Spinal cord (tissue), 9 donors: ENCODE measurements at regions not wholly inside any gene's neighbourhood (a gene's known extent, or its start where the extent isn't known, plus 50 kb on each side); places are given as distances from the start of the nearest gene placed in this dataset.
"Not testable (repeated sequence)": the region's sequence is repeated elsewhere in the genome, so short reads cannot be mapped to it uniquely, and the experiment has no call there.

Experiments used
- DNase-seq, 6 donors: peaks; one replicate each; pipeline versions ENCODE4 v3.0.0 to v3.0.0-alpha.2; 2013 to 2015; ENCODE audit warnings: low spot score in 6 of 6, low read depth in 4 of 6
- H3K27ac ChIP-seq: one replicate; pipeline ENCODE4 v1.5.1; 2013; ENCODE audit warnings: low read depth, low read length, control low read depth
- H3K27me3 ChIP-seq: one replicate; pipeline ENCODE4 v1.6.1; 2013; ENCODE audit warnings: low read length; ENCODE audit not compliant: control insufficient read depth, insufficient read depth
- H3K36me3 ChIP-seq: one replicate; pipeline ENCODE4 v1.6.1; 2013; ENCODE audit warnings: low read length; ENCODE audit not compliant: control insufficient read depth, insufficient read depth
- H3K4me1 ChIP-seq: one replicate; pipeline ENCODE4 v1.6.1; 2013; ENCODE audit warnings: low read length; ENCODE audit not compliant: control insufficient read depth, insufficient read depth
- H3K4me3 ChIP-seq: one replicate; pipeline ENCODE4 v1.5.1; 2013; ENCODE audit warnings: low read depth, low read length, control low read depth
- H3K9me3 ChIP-seq: one replicate; pipeline ENCODE4 v1.6.1; 2013; ENCODE audit warnings: low read length; ENCODE audit not compliant: control insufficient read depth, insufficient read depth
- WGBS: methylation state at CpG from one replicate; pipeline ENCODE4 v1.1.5; 2013; ENCODE audit warnings: missing lambda C conversion rate; ENCODE audit not compliant: insufficient coverage; 5-methylcytosine and 5-hydroxymethylcytosine counted together
- donor health status: healthy.

DNA sequence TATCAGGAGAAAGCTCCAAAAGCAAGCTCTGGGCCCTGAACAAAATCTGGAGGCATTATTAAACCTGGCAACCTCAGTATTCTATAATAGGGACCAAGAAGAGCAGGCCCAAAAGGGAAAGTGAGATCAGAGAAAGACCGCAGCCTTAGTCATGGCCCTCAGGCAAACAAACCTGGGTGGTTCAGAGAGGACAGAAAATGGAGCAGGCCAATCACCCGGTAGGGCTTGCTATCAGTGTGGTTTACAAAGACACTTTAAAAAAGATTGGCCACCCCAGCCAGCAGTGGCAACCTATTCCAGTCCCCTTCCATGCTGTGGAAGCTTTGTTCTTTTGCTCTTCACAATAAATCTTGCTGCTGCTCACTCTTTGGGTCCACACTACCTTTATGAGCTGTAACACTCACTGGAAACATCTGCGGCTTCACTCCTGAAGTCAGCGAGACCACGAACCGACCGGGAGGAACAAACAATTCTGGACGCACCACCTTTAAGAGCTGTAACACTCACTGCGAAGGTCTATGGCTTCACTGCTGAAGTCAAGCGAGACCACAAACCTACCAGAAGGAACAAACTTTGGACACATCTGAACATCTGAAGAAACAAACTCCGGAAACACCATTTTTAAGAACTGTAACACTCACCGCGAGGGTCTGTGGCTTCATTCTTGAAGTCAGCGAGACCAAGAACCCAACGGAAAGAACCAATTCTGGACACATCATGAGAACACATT is 1821.2 kb upstream of the PCDH20 start:
- H3K4me3 ChIP-seq, H3K9me3 ChIP-seq, DNase-seq, H3K4me1 ChIP-seq, H3K27ac ChIP-seq, H3K27me3 ChIP-seq, H3K36me3 ChIP-seq: not testable (repeated sequence)
- 96% methylated on average over 8 of the region's 15 CpGs for WGBS

DNA sequence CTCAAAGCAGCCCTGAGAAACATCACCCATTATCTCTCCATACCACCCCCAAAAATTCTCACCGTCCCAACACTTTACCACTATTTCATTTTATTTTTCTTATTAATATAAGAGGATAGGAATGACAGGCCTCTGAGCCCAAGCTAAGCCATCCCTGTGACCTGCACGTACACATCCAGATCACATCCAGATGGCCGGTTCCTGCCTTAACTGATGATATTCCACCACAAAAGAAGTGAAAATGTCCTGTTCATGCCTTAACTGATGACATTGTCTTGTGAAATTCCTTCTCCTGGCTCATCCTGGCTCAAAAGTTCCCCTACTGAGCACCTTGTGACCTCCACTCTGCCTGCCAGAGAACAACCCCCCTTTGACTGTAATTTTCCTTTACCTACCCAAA is 1802.9 kb upstream of the PCDH20 start:
- H3K27me3 ChIP-seq, DNase-seq, H3K36me3 ChIP-seq, H3K4me3 ChIP-seq, H3K9me3 ChIP-seq, H3K27ac ChIP-seq, H3K4me1 ChIP-seq: not testable (repeated sequence)
- WGBS = 81% methylated on average over 2 of the region's 3 CpGs

DNA sequence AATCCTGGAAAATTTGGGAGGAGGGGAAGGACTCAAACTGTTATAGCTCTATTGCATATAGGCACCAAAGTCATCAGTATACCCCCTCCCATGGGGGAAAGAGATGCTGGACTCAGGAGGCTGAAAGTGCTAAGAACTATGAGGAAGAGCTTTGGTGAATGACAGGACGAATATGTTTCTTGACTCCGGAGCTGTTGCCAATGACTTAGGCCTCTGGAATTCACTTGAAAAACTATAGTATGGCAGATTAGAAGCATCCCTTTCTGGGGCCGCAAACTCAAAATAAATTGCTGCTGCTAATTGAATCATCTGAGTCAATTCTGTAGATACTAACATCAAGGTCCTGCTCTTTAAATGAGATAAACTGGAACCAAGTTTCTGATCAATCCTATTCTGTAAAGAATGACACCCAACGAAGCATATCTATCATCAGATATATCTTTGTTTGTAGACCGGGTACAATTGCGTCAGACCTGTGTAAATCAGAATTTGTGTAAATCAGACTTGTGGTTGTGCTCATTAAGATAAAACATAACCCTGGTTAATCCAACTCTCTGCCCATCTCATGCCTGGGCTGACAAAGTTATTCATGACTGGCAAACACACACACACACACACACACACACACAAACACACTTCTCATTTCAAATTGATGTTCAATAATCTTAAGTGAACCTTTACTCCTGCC is 1793.8 kb upstream of the PCDH20 start:
- DNase-seq = no peak
- Histone ChIP-seq H3K27ac (no peak overlapping the region), H3K4me3 (no peak overlapping the region), H3K36me3 (no peaks in the 10 kb centered on the region), H3K27me3 (no peaks in the 10 kb centered on the region), H3K4me1 (no peaks in the 10 kb centered on the region), H3K9me3 (no peaks in the 10 kb centered on the region)
- WGBS = 86% methylated on average over 3 of the region's 6 CpGs

DNA sequence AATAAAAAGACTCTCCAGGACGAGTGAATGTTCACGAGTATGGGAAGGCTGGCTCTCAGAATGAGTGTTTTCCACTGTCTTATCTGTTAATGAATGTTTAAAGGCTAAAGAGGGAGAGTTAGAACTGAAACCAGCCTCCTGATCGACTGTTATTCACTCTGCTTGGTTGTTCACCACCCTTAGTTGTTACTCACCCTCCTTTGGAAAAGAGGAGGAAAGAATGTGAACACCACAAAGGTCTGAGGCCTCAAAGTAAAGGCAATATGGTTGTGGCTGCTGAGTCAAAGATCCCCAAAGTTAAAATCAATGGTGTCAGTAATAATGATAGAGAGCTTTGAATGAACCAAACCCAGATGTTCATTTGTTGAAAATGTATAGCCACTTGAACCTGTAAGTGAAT is 1793.2 kb upstream of the PCDH20 start:
- H3K27me3 ChIP-seq = no peaks in the 10 kb centered on the region
- DNase-seq = no peak
- peaks cover under 1% of the 10 kb centered on the region for H3K9me3 ChIP-seq
- H3K27ac ChIP-seq = no peak overlapping the region
- H3K36me3 ChIP-seq = no peaks in the 10 kb centered on the region
- H3K4me1 ChIP-seq = no peaks in the 10 kb centered on the region
- no peak overlapping the region for H3K4me3 ChIP-seq
- 100% methylated on average over 1 of the region's 3 CpGs for WGBS

DNA sequence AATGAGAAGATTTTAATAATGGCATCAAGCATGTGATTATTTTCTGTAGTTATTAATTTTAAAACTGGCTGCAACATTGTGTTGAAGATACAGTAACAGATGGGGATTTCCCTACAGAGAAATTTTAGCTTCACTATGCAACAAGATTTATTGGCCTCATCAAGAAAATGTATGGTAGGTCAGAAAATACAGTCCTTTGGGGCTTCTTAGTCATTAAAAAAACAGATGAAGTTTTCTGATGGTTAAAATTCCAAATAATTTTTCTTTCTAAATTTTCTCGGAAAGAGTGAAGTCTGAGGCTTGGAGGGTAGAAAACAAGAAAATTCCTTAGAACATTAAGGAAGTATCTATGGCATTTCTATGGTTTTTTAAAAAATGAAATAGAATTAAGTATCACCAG is 1790.8 kb upstream of the PCDH20 start:
- WGBS = 100% methylated on average over 1 of the region's 1 CpG
- Histone ChIP-seq H3K27ac (no peak overlapping the region), H3K27me3 (no peaks in the 10 kb centered on the region), H3K4me1 (no peaks in the 10 kb centered on the region), H3K9me3 (peaks cover 1% of the 10 kb centered on the region), H3K4me3 (no peak overlapping the region), H3K36me3 (no peaks in the 10 kb centered on the region)
- DNase-seq = peak in 2 of 6 donors; percentile 0 to 20

DNA sequence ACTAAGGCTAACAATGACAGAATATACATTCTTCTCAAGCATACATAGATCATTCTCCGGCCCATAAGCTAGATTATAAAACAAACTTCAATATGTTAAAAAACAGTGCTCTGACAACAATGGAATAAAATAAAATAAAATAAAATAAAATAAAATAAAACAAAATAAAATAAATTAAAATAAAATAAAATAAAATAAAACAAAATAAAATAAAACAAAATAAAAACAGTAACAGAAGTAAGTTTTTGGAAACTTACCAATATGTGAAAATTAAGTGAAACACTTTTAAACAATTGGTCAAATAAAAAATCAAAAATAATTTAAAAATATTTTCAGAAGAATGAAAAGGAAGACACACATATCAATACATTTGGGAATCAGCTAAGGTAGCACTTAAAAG is 1785.8 kb upstream of the PCDH20 start:
- no peaks in the 10 kb centered on the region for H3K27me3 ChIP-seq
- no peaks in the 10 kb centered on the region for H3K36me3 ChIP-seq
- peaks cover 1% of the 10 kb centered on the region for H3K9me3 ChIP-seq
- H3K4me3 ChIP-seq = no peak overlapping the region
- H3K4me1 ChIP-seq = no peaks in the 10 kb centered on the region
- no CpG with 5 or more reads among the region's 1 CpG for WGBS
- DNase-seq = no peak
- no peak overlapping the region for H3K27ac ChIP-seq

DNA sequence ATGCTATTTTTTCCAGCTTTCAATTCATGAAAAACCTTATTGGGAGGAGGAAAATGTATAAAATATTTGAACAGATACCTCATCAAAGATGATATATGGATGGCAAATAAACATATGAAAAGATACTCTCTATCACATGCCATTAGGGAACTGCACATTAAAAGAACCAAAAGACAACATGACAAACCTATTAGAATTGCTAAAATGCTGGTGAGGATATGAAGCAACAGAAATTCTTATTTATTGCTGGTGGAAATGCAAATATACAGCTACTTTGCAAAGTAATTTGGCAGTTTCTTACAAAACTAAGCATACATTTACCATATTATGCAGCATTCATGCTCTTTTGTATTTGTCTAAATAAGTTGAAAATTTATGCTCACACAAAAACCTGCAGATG is 1783.9 kb upstream of the PCDH20 start:
- no peak for DNase-seq
- Histone ChIP-seq H3K9me3 (peaks cover 1% of the 10 kb centered on the region), H3K4me1 (no peaks in the 10 kb centered on the region), H3K27me3 (no peaks in the 10 kb centered on the region), H3K4me3 (no peak overlapping the region), H3K27ac (no peak overlapping the region), H3K36me3 (no peaks in the 10 kb centered on the region)

DNA sequence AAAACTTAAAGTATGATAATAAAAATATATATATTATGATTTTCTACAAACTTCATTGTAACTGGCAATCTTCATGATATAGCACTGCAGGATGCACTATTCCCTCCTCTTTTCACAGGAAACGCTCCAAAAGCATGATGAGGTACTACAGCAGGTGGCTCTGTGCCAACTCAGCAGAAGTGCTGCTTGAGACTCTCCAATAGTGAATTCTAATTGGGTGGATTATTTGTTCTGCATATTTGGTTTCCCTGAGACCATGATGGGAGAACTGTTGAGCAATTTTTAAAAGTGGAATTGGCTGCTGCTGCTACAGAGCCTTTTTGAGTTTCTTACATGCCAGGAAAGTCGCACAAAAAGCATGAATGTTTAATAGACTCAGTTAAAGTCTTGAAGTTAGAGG is 1782.4 kb upstream of the PCDH20 start:
- Histone ChIP-seq H3K4me3 (no peak overlapping the region), H3K27ac (no peak overlapping the region), H3K27me3 (no peaks in the 10 kb centered on the region), H3K4me1 (no peaks in the 10 kb centered on the region), H3K9me3 (no peaks in the 10 kb centered on the region), H3K36me3 (no peaks in the 10 kb centered on the region)
- peak in 3 of 6 donors; percentile 1 to 60 (median 37) for DNase-seq
- WGBS = no CpG with 5 or more reads among the region's 2 CpGs

DNA sequence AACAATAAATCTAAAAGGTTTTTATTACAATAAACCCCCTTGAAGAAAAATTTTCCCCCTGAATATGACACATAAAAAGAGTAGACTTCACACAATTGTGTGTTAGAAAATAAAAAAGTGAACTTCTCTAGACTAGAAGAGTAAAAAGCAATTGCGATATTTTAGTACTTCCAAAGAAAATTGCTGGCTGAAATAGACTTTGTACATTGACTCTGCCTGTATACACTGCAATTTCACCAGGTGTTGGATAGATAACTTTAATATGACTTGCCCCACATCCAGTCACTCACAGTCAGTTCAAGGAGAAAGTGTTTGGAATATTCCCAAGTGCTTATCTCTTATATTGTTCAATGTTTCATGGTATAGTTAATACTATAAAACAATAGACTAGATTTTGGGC is 1780.1 kb upstream of the PCDH20 start:
- no peak for DNase-seq
- Histone ChIP-seq H3K36me3 (no peaks in the 10 kb centered on the region), H3K27me3 (no peaks in the 10 kb centered on the region), H3K4me1 (no peaks in the 10 kb centered on the region), H3K4me3 (no peak overlapping the region), H3K27ac (no peak overlapping the region), H3K9me3 (no peaks in the 10 kb centered on the region)
- no CpG with 5 or more reads among the region's 1 CpG for WGBS

DNA sequence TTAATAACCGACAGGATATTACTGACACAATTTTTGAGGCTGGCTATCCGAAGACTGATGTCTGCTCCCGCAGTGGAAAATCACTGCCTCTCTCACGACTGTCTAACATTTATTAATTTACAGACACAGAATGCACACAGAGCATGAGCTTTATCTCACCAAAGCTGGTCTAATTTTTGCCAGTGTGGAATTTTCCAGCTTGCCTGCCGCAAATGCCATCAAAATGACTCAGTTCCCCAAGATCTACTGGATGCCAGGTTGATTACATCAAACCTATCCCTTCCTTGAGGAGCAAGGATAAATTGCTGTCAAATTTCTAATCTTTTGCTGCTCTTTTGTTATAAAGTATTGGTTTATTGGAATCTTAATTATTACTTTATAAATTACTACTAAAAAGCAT is 1775.1 kb upstream of the PCDH20 start:
- Histone ChIP-seq H3K4me1 (no peaks in the 10 kb centered on the region), H3K36me3 (no peaks in the 10 kb centered on the region), H3K9me3 (no peaks in the 10 kb centered on the region), H3K27me3 (no peaks in the 10 kb centered on the region), H3K27ac (no peak overlapping the region), H3K4me3 (no peak overlapping the region)
- DNase-seq = no peak
- 100% methylated on average over 1 of the region's 5 CpGs for WGBS
